IPS DF 19.7 (cell line): ENCODE measurements at regions not wholly inside any gene's neighbourhood (a gene's known extent, or its start where the extent isn't known, plus 50 kb on each side); places are given as distances from the start of the nearest gene placed in this dataset.
"Not testable (repeated sequence)": the region's sequence is repeated elsewhere in the genome, so short reads cannot be mapped to it uniquely, and the experiment has no call there.

Experiments
- DNase-seq: peaks from one replicate; pipeline ENCODE4 v3.0.0-alpha.2; 2013; ENCODE audit warnings: low read depth, low spot score

DNA sequence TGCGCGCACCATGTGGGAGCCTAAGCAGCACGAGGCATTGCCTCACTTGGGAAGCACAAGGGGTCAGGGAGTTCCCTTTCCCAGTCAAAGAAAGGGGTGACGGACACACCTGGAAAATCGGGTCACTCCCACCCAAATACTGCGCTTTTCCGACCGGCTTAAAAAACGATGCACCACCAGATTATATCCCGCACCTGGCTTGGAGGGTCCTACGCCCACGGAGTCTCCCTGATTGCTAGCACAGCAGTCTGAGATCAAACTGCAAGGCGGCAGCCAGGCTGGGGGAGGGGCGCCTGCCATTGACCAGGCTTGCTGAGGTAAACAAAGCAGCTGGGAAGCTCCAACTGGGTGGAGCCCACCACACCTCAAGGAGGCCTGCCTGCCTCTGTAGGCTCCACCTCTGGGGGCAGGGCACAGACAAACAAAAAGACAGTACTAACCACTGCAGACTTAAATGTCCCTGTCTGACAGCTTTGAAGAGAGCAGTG is 627.7 kb upstream of the VRK2 start:
- not testable (repeated sequence) for DNase-seq

DNA sequence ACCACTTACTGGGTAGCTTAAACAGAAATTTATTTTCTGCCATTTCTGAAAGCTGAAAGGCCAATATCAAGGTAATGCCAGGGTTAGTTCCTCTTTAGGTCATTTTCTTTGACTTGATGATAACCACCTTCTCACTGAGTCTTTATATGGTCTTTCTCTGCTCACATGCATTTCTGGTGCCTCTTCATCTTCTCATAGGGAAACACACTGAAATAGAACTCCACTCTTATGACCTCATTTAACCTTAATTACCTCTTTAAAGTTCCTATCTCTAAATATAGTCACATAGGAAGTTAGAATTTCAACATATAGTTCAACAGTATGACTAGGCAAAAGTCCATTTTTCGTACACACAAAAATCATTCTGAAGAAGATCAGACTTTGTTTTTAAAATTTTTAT is 616.8 kb upstream of the VRK2 start:
- no peak for DNase-seq

DNA sequence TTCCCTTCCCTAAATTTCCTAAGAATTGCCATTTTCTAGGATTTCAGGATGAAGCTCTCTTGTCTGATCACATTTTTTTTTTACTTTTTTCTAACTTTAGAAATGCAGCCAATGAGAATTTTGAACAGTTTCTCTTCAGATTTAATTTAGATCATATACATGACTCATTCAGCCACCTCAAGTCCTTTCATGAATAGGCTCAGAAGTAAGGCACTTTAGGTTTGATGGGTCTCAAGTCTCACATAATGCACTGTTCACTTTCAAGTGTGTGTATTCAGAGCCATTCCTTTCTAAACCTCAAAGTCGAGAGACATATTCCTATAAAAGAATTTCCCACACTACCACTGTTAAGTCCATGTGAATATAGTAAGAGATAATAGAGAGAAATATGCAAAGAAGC is 614.1 kb upstream of the VRK2 start:
- DNase-seq = no peak

DNA sequence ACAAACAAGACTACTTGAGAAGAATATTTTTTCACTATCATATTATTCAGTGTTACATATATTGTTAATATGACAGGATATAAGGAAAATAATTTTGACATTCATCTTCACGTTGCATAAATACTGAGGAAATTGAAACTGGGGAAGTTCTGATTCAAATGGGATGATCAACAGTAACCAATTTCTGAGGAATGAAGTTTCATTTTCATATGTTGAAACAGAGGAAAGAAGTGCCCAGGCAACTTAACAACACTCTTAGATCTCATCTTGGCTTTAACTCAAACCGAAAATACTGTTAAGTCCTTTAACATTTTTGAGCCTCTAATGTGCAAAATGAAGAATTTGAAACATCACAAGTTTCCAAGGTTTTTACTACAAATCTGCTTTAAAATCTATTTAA is 612.2 kb upstream of the VRK2 start:
- DNase-seq = no peak

DNA sequence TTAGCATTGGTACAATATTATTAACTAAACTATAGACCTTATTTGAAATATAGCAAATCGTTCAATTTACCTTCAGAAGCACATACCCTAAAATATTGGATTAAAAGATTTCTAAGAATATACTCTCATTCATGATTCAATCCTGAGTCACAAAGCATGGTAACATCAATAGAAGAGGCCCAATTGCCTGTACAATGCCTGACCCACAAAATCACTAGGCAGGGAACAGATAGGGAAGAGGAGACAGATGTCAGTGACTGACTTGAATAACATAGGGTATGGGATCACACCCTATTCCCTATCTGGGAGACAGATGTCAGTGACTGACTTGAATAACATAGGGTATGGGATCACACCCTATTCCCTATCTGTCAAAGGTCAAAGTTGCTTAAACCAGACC is 611.6 kb upstream of the VRK2 start:
- DNase-seq = no peak

DNA sequence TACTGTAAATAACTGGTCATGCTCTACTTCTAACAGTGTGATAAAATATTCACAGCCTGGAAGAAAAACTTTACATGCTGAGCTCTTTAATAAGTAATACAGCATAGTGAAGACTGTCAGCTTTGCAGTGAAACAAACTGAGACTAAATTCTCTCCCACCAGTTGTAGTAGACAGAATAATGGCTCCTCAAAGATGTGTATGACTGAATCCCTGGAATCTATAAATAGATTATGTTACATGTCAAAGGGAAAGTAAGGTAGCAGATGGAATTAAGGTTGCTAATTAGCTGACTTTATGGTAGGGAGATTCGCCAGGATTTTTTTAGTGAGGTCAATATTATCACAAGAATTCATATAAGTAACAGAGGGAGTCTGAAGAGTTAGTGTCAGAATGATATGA is 609.5 kb upstream of the VRK2 start:
- DNase-seq = no peak

DNA sequence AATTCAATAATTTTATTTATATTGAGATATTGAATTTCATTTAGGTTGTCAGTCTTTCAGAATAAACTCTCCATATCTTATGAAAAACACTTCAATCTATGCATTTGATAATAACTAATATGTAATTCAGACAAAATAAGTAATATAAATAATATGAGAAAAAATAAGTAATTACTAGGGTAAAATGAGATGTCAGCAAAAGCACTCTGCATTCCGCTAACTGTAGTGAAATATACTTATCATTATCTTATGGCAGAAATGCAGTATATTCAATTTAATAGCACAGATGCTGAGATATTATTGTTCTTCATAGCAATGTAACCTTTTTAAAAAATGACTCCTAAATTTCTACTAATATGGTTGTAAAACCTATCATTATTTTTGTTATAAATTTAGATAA is 606.2 kb upstream of the VRK2 start:
- DNase-seq = no peak

DNA sequence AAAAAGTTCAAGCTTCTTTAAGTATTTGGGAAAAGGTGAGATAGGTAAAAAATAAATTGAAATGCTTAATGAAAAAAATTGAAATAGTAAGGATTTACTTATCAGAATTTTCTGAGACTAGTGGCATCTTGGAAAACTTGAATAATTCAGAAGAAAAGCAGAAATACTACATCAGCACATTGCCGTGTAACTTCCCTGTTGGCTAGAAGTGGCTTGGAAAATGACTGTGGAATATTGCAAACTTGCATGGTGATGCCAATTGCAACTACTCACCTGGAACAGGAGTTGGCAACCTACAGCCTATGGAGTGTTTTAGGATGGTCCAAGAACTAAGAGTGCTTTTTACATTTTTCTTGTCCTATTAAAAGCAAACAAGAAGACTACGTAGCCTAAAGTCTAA is 603.5 kb upstream of the VRK2 start:
- no peak for DNase-seq

DNA sequence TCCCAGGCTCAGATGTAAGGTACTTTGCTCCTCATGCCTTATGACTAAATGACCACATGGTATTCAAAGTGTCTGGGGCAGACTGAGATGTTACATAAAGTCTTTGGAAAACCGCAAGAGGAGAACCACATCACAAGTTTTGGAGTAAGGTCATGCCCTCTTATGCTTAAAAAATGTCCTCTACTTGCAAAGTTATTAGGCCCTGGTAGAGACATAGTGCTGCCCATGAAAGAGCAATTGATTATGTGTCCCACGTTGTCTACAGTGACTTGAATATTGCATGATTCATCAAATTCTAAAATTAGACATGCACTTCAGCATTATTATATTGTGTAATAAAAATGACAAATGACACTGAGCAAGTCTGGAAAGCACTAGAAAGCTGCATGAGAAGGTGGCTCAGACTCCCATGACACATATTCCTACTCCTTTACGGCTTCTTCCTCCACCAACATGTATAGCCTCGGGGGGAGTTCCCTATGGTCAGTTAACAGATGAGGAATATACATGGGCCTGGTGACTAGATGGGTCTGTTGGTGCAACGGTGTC is 602.6 kb upstream of the VRK2 start:
- no peak for DNase-seq

DNA sequence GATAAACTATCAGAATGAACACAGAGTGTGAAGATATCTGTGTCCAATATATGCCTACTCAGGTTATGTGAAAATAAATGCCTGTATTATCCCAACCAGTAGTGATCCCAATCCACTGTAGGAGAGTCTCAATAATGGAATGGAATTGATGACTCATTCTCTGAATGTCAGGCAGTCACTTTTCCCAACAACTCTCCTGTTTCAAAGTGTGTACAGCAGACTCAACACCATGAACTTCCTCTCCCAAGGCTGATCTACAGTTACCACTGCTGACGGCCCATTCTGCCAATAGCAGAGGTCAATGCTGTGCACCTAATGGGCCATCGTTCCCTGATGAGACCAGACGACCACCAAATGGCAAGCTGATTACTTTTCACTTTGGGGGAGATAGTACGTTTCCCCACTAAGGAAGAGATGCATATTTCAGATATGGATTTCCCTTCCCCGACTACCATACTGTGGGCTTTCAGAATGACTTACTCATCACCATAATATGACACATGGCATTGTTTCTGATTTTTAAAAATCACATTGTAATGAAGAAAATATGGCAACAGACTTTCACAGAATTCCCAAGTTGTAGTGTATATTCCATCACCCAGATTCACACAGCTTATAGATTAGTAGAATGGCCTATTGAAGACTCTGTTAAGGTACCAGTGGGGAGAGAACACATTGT is 601.7 kb upstream of the VRK2 start:
- DNase-seq = no peak

DNA sequence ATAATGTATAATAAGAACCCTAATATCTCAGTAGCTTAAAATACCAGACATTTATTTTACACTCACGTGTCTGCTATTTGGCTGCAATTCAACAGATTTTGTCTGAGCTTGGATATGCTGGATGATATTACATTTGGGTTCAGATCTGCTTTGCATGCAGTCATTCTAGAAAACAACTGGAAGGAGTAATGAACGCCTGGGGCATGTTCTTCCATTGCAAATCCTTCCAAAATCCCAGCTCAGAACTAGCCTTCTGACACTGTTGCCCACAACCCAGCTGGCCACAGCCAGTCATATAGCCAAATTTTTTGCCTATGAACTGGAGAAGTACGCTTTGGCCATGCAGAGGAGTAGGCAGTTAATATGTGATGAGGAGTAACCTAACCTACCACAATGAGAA is 597.8 kb upstream of the VRK2 start:
- no peak for DNase-seq

DNA sequence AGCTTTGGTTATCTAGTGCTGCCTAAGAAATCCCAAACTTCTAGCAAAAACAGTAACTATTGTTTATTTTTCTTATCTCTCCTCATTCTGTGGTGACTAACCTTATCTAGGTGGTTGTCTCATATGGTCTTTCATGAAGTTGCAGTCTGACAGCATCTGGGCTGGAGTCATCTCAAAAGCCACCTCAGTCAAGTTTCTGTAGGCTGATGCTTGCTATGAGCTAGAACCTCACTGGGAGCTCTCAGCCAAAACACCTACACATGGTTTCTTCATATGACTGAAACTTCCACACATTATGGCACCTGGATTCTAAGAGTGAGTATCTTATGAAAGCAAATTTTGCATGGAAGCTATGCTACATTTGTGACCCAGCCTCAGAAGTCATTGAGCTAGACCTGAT is 596.4 kb upstream of the VRK2 start:
- no peak for DNase-seq

DNA sequence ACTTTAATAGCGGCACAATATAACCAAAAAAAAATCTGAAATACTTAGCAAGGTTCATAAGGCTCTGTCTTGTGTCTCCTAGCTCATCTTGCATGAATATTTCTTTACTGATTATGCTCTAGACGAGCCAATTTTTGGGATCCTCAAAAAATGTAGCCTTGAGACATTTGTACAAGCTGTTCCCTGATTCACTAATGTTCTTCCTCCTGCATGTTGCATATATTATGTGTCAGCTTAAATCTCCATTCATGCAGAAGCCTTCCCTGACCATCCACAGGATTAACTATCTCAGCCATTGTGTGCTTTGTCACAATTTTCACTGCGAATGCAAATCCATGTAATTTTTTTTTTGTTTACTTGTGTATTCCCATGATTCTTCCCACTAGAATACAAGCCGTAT is 594.0 kb upstream of the VRK2 start:
- DNase-seq = no peak

DNA sequence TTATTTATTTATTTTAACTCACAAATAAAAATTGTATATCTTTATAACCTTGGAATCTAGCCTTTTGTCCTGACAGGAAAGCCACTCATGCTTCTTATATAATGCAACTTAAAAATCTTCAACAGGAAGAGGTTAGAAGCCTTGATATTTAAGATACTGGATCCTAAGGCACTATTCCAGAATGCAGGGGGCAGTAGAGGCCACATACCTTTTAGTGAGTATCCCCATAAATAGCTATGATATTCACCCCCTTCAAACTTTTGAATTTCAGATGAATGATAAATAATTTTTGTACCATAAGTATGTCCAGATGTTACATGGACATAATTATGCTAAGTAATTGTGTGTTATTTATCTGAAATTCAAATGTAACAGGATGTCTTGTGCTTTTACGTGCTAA is 592.7 kb upstream of the VRK2 start:
- no peak for DNase-seq

DNA sequence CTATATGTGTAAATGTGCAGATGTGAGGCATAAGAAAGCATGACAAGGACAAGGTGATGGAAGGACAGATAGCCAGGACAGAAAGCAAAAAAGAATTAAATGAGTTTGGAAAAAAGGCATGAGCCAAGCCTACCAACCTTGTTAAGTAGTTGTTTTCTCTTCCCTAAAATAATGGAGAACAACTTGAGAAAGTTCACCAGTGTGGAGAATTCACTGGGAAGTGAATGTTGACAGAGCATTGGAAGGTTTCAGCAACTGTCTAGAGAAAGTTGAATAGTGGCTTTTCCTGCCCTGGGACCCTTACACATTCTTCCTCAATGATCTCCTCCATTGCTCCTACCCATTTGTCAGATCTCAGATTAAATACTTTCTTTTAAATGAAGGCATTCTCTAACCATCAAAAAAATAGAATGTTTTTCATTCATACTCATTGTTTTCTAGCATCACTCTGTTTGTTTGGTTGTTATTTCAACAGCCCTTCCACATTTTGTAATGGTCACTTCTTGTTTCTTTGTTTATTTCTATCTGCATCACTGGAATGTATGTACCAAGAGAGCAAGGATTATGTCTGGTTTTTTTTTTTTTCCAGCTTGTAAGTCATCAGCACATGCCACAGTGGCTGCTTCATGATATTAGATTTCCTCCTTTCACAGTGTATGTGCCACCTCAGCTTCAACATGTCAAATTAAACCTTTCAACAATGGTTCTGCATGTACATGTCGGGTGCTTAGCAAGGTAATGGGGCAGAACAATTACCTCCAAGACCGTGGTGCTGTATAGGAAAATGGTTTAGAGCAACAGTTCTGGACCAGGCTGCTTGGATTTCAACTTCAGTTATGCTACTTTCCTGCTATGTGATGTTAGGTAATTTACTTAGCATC is 586.0 kb upstream of the VRK2 start:
- no peak for DNase-seq

DNA sequence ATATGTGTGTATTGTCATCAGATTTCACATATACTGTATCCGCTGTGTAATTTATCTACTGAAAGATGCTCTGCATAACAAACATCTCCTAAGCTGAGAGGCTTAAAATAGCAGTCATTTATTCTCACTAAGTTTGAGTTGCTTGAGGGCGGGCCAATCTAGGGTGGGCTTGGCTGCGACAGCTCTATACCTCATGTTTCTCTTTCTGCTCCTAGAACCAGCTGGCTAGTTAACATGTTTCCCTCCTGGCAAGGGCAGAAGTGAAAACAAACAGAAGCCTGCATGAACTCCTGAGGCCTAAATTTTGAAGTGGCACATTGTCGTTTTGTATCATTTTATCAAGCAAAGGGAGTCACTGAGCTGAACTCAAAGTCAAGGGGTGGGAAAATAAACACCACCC is 585.0 kb upstream of the VRK2 start:
- no peak for DNase-seq

DNA sequence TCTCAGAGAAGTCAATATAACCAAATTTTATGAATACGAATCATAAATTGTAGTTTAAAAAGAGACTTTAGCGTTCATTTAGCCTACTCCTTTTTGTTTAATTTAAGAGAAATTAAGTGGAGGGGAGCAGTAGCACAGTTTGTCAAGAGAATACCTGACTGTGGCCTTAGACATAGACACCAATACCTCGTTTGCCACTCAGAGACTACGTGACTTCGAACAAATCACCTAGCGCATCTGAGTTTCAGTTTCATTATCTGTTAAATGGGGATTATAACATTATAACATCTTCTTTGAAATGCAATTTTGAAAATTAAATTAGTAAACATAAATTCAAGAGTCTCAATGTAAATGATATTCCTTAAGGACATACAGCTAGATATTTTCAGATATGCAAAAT is 581.5 kb upstream of the VRK2 start:
- no peak for DNase-seq

DNA sequence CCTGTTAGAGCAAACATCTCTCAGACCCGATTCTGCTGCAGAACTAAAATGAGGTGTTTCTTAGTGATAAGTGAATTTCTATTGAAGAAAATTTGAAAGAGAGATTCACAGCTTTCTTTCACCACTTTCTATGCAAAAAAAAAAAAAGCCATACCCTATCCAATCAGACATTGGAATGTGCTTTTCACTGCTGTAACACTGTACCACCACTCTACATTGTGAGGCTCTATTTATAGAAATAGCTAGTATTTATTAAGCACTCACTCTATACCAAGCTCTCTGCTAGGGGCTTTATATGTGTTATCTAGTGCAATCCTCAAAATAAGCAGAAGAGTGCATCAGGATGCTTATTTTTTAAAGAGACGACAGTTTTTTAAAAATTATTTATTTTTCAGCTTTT is 580.6 kb upstream of the VRK2 start:
- no peak for DNase-seq

DNA sequence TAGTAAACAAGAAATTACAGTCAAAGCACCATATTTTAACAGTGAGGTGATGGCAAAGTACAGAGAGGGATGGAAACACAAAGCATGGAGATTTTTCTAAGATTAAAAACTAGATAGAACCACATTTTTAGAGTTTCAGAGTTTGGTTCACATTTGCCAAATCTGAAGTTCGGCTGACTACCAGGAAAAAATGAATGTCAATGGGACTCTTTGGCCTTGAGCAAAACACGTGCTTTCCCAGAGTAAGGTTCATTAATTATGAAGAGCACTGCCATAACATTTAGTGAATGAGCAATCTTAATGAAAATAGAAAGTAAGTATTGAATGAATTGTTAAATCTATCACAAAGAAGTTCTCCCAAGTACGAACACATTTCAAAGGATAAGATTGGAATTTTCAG is 571.2 kb upstream of the VRK2 start:
- DNase-seq = no peak

DNA sequence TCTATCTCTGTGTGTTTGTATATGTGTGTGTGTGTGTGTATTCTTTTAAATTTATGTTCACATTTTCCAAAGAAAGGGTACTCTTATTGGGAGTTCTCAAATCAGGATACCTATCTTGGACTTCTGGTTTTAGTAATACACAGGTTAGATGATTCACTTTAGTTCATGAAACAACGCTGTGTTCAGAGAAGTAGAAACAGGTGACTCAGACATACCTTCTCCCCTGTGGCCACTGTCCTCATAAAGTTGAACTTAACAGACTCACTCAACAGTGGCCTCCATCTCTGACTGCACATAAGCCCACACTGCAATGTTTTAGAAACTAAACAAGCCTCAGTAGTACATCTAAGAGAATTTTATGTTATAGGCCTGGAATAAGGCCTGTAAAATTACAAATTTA is 566.6 kb upstream of the VRK2 start:
- DNase-seq = no peak

DNA sequence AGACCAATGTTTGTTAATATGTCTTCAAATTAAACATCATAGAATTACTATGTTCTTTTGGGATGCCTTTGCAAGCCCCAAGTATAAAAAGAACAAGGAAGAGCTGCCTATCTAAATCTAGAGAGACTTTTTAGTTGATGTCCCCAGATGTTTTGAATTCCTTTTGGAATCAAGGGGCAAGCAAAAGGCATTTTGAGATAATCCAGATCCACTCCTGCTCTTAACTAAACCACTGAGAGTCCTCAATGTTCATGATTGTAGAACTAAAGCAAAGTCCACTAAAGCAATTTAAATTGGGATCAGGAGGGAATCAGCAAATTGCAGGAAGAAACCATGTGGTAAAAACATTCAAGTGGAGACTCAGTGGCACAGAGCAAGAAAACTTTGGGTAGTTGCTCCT is 558.5 kb upstream of the VRK2 start:
- DNase-seq = no peak

DNA sequence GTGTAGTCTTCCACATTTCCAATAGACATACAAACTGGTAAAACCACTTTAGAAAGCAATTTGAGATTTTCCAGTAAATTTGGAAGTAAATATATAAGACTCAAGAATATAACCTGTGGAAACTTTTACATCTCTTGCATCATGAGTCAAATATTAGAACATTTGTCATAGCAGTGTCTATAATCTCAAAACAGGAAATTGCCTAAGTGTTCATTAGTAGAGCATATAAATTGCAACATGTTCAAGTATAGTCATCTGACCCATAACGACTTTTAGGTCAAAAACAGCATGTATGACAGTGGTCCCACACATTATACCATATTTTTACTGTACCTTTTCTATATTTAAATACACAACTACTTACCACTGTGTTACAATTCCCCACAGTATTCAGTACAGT is 555.9 kb upstream of the VRK2 start:
- no peak for DNase-seq

DNA sequence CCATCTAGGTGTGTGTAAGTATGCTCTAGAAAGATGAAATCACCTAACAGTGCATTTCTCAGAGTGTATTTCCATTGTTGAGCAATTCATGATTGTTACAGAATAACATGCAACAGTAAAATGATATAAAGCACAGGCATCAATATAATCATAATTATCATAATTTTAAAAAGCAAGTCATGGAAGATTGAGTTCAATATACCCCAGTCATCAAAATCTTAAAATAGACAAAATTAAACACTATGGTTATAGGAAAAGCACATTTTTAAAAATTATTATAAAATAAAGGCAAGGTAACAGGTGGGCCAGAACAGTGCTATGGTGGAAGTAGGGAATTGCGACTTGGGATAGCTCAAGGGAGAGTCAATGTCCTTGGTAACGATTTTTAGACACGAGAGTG is 555.4 kb upstream of the VRK2 start:
- no peak for DNase-seq
